PFSK-1 (cell line): ENCODE measurements at regions not wholly inside any gene's neighbourhood (a gene's known extent, or its start where the extent isn't known, plus 50 kb on each side); places are given as distances from the start of the nearest gene placed in this dataset.

Experiments used
- POLR2AphosphoS5 ChIP-seq: IDR thresholded peaks from 2 replicates; pipeline ENCODE4 v1.6.1; 2012; ENCODE audit warnings: low read depth, mild to moderate bottlenecking, control low read depth, low read length, moderate library complexity
- SIN3A ChIP-seq: IDR thresholded peaks from 2 replicates; pipeline ENCODE4 v1.6.1; 2012; ENCODE audit warnings: mild to moderate bottlenecking, low read length, moderate library complexity, borderline replicate concordance; ENCODE audit not compliant: insufficient read depth
- TAF1 ChIP-seq: IDR thresholded peaks from 2 replicates; pipeline ENCODE4 v1.6.1; 2012; ENCODE audit warnings: low read length, control low read depth, borderline replicate concordance; ENCODE audit not compliant: insufficient read depth

DNA sequence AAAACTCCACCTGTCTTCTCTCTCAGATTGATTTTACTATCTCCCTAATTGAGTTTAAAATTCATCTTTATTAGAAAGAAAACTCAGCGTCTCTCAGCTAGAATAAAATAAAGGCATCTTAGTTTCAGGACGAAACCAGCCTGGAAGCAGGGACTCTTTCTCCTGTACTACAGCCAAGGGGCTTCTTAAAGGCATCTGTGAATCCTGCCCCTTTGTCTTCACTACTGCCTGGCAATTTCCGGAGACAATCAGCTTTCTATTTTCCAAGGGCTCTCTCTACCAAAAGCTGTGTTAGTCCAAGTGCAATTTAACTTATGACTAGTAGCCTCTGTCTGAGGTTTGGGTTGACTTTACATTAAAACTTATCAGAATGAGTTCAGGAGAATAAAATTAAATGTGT lies 623.3 kb upstream of the FOXG1 start:
- TF ChIP-seq POLR2AphosphoS5 = no peak
- TF ChIP-seq TAF1 = no peak
- TF ChIP-seq SIN3A = no peak
